ACHN (cell line): ENCODE measurements at regions not wholly inside any gene's neighbourhood (a gene's known extent, or its start where the extent isn't known, plus 50 kb on each side); places are given as distances from the start of the nearest gene placed in this dataset.
"Not testable (repeated sequence)": the region's sequence is repeated elsewhere in the genome, so short reads cannot be mapped to it uniquely, and the experiment has no call there.

ENCODE experiments used
- DNase-seq: peaks from one replicate; pipeline ENCODE4 v3.0.0-alpha.2; 2015
- in situ Hi-C: cut with HindIII; loops from 2 replicates; pipeline ENCODE4 v1.10.0; 2017; ENCODE audit warnings: low sequenced_read_pairs, low pct_ligation_motif_present, low pct_unique_long_range_greater_than_20kb

DNA sequence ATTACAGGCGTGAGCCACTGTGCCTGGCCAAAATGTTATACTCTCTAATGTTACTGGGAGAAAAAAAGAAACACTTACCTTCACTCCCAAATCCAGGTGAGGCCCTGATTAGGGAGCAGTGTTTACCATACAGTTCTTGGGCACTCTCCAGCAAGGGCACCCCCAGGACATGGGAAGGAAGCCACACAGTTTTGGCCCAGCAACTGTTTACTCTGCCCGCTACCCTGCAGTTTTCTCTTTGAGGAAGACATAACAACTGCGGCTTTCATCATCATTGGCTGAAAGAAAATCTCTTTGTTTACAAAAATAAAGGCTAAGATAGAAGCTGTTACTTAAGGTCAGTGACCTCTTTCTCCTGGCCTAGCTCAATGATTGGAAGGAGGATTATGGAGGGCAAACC, 145.5 kb upstream of the DUSP21 start:
- in situ Hi-C loops, result no loop called here

DNA sequence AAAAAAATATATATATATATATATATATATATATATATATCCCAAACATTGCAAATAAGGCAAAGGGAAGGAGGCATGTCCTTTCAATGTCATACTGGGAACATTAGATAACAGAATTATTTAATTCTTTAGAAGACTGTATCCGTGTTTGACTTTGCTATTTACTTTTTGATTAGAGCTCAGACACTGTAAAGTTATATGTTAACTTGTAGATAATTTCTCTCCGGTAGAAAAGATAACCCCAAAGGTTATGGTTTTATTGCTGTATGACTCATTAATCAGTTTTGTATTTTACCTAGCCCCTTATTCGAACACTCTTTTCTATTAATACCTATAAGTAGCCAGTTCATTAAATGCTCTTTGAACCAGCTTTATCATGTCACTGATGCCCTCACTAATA, 150.6 kb upstream of the DUSP21 start:
- in situ Hi-C loops, result no loop called here

More for the DNA sequence above, 145.5 kb upstream of the DUSP21 start:
- DNase-seq, result no peak

DNA sequence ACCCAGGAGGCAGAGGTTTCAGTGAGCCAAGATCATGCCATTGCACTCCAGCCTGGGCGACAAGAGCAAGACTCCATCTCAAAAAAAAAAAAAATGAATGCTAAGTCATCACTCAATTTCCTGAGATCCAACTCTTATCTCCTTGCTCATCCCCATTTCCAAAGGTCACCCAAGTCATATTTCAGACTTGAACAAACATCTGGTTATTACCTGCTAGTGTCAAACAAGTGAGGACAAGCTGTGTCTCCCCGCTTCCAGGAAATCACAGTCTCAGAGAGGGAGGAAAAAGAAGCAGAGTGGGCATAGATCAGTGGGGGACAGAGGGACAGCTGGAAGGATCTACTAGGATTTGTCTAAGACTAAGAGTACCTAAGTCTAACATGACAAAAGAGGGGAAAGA, 147.5 kb upstream of the FUNDC1 start:
- in situ Hi-C loops, result no loop called here
- DNase-seq, result no peak

More for the DNA sequence above, 150.6 kb upstream of the DUSP21 start:
- DNase-seq, result no peak

DNA sequence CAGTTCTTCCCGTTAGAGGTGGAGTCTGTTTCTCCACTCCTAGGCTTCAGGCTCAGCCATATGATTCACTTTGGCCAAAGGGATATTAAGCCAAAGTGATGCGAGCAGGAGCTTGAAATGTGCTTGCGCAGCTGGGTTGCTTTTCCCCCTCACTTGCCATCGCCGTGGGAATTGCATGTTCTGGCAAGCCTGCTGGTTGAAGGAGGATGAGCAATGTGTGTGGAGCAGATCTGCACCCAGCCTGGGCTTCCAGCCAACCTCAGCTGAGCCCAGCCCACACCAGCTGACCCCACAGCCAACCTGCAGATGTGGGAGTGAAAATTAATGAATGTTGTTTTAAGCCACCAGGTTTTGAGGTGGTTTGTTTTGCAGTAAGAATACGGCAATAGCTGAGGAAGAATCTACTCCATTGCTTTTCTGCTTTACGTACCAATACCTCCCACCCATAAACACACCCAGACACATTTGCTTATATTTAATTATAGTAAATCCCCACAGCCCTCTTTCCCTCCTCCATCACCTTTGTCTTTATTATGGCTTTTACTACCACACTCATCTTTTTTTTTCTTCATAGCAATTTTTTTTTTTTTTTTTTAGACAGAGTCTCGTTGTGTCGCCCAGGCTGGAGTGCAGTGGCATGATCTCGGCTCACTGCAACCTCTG, 132.8 kb upstream of the FUNDC1 start:
- DNase-seq, result peak; percentile 26
- in situ Hi-C loops, result no loop called here

DNA sequence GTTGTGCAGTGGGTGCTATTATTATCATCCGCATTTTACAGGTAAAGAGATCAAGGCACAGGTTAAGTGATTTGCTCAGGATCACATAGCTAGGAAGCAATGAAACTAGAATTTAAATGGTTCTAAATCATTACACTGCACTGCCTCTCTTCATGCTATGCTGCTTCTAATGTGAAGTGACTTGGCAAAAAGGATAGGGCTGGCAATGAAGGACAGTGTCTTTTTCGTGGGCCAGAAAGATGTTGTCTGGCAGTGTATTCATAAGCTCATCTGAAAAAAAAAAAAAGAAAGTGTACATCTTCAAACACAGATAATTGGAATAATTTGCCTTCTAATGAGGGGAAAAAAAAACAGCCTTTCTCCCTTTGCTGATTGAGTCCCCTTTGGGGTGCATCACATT, 132.2 kb upstream of the FUNDC1 start:
- in situ Hi-C loops, result no loop called here
- DNase-seq, result no peak

DNA sequence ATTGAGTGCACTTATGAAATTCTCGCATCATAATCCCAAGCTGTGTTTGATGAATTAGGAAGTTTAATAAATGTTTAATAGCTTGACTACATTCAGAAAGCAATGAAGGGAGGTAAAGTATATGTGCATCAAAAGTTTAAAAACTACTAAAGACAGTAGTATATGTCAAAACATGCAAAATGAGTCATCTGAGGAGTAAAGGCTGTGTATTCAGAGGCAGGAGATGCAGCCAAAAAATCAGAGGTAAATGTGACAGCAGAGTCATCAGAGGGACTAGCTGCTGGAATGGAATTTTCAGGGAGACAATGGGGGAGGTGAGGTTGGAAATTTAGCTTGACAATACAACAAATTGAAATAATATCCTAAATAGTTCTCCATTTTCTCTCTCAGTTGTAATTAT, 127.0 kb upstream of the FUNDC1 start:
- DNase-seq, result no peak
- in situ Hi-C loops, result no loop called here

DNA sequence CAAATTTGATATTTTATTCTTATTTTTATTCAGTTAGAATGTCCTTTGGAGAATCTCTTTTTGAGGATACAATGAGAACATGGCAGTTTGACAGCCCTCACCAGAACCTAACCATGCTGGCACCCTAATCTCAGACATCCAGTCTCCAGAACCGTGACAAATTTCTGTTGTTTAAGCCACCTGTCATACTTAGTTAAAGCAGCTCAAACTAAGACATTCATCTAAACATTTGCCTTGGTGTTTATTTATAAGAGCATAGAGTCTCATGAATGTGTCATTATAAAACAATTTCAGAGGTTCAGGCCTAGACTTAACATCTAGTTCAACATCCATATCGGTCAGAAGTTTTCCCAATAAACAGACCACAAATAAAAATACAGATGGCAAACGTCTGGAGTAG, 125.1 kb upstream of the FUNDC1 start:
- in situ Hi-C loops, result no loop called here
- no peak for DNase-seq

DNA sequence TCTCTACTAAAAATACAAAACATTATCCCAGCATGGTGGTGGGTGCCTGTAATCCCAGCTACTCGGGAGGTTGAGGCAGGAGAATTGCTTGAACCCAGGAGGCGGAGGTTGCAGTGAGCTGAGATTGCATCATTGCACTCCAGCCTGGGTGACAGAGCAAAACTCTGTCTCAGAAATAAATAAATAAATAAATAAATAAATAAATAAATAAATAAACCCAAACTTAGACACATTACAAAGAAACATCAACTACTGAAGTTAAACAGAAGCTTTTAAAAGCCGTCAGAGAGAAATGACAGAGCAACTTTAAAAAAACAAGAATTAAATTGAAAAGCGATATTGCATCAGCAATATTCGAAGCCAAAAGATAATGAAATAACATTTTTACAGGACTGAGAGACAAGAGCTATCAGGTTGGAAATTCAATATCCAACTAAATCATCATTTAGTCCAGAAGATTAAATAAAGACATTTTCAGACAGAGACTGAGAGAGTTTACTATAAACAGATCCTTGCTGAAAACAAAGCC, 115.1 kb upstream of the FUNDC1 start:
- DNase-seq, in situ Hi-C loops: not testable (repeated sequence)

DNA sequence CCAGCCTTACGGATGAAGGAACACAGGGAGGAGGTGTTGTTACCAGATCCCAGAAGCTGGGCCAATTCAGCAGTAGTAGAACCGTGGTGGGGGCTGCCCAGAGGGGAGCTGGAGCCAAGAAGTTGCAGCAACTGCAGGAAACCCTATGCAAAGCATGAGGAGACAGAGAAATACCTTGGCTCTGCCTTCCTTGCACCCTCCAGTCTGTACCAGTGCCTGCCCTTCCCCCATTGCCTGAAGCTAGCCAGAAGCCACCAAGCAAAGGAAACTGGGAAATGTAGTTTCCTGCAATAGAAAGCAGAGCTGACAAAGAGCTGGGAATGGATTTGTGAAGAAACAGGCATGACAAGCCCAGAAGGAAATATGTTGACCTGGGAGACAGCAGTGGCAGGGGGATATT, 108.7 kb upstream of the FUNDC1 start:
- no peak for DNase-seq
- in situ Hi-C loops, result no loop called here

DNA sequence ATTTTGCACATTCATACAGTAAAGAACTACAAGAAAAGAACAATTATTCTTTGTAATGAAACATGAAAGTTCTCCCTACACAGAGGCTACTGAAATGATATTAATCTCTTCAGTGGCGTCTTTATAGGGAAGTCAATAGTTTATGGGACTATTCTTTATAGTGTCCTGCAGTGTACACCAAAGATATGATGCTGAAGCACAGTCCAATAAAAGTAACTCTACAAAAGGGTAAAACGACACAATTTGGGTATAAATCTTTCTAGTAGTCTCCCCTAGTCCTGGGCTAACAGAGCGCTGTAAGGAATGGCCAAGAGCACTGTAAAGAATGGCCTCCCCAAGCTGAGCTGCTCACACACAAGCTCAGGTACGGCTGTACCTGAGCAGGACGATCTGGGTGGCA, 101.1 kb upstream of the FUNDC1 start:
- no peak for DNase-seq
- in situ Hi-C loops, result no loop called here

DNA sequence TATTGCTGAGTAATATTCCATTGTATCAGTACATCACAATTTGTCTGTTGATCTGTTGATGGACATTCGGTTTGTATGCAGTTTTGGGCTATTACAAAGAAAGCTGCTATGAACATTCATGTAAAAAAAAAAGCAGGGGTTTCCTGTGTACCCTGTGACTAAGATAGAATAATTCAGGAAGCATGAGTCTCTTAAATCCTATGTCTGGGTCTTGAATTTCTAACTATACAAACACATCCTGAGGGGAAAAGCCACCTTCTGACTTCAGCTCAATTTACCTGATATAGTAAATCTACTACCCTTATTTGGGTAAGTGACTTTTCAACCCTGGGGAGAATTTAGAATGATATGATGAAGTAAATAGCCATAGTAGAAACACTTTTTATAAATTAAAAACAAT, 94.6 kb upstream of the FUNDC1 start:
- in situ Hi-C loops, result no loop called here
- no peak for DNase-seq

DNA sequence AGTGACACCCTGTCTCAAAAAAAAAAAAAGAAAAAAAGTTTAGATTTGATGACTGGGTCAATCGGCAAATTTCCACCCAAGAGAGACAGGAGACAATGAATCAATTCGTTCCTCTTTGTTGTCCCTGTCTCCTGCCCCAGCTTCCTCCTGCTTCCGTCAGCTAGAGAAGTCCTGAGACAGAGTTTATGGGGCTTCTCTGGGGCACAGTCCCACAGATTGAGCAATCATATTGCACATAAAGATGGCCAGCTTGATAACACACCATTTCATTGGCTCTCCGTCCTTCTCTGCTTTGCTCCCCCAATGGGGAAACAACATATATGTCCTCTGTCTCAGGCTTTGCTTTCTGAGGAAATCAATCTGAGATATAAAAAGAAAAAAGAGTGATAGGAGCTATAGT, 78.4 kb upstream of the FUNDC1 start:
- in situ Hi-C loops, result no loop called here
- DNase-seq, result no peak

DNA sequence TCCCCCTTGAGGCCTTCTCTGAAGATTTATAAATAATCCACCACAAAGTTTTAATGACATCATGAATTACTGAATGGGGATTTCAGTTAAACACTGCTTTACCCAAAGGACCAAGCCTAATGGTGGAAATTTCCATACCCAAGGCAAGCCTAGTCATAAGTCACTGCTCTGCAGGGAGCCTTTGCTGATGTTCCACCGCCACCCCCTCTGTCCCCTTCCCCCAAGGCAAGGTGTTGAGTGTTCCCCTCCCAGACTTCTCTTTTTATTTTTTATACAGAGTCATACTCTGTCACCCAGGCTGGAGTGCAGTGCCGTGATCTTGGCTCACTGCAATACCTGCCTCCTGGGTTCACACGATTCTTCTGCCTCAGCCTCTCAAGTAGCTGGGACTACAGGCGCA, 76.4 kb upstream of the FUNDC1 start:
- in situ Hi-C loops, result no loop called here
- no peak for DNase-seq

DNA sequence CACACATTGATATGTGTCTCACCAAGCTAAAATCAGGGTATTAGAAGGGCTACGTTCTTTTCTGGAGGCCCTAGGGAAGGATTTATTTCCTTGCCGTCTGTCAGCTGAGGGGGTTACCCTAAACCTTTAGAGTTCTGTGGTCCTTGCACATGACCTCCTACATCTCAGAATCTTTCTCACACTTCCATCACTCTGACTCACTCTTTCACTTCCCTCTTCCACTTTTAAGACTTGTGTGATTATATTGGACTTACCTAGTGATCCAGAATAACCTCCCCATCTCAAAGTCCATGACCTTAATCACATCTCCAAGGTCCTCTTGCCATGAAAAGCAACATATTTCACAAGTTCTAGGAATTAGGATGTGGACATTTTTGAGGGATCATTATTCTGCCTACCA, 53.6 kb upstream of the FUNDC1 start:
- no peak for DNase-seq
- in situ Hi-C loops, result no loop called here
